H1 (cell line): ENCODE measurements at regions not wholly inside any gene's neighbourhood (a gene's known extent, or its start where the extent isn't known, plus 50 kb on each side); places are given as distances from the start of the nearest gene placed in this dataset.

Source experiments
- FOSL1 ChIP-seq: IDR thresholded peaks from 2 replicates; pipeline ENCODE4 v1.6.1; 2011; ENCODE audit warnings: mild to moderate bottlenecking, low read depth, low read length, moderate library complexity; ENCODE audit not compliant: insufficient read depth
- POU5F1 ChIP-seq: IDR thresholded peaks from 2 replicates; pipeline ENCODE4 v1.6.1; 2011; ENCODE audit warnings: low read depth, mild to moderate bottlenecking, low read length, moderate library complexity
- USF2 ChIP-seq: IDR thresholded peaks from 2 replicates; pipeline ENCODE4 v1.6.1; 2011; ENCODE audit warnings: low read length, improper control_type of control experiment
- ZNF274 ChIP-seq: IDR thresholded peaks from 2 replicates; pipeline ENCODE4 v1.7.0; 2012; ENCODE audit warnings: low read length, borderline replicate concordance; ENCODE audit errors: extremely low read depth
- TF ChIP-seq, protein P1 (sequence below): fragments of 300-600 bp; sonication (generic); IDR thresholded peaks from 2 replicates; pipeline ENCODE4 v1.7.1; 2012; ENCODE audit warnings: low read length, moderate library complexity, mild to moderate bottlenecking, inconsistent platforms; ENCODE audit not compliant: insufficient replicate concordance

GRCh38 chr2:66987733-66988132 is 409.4 kb upstream of the ETAA1 start (continued):
- TF ChIP-seq POU5F1 (no peak), ZNF274 (no peak), USF2 (no peak), FOSL1 (no peak)
- TF ChIP-seq, protein P1, sequence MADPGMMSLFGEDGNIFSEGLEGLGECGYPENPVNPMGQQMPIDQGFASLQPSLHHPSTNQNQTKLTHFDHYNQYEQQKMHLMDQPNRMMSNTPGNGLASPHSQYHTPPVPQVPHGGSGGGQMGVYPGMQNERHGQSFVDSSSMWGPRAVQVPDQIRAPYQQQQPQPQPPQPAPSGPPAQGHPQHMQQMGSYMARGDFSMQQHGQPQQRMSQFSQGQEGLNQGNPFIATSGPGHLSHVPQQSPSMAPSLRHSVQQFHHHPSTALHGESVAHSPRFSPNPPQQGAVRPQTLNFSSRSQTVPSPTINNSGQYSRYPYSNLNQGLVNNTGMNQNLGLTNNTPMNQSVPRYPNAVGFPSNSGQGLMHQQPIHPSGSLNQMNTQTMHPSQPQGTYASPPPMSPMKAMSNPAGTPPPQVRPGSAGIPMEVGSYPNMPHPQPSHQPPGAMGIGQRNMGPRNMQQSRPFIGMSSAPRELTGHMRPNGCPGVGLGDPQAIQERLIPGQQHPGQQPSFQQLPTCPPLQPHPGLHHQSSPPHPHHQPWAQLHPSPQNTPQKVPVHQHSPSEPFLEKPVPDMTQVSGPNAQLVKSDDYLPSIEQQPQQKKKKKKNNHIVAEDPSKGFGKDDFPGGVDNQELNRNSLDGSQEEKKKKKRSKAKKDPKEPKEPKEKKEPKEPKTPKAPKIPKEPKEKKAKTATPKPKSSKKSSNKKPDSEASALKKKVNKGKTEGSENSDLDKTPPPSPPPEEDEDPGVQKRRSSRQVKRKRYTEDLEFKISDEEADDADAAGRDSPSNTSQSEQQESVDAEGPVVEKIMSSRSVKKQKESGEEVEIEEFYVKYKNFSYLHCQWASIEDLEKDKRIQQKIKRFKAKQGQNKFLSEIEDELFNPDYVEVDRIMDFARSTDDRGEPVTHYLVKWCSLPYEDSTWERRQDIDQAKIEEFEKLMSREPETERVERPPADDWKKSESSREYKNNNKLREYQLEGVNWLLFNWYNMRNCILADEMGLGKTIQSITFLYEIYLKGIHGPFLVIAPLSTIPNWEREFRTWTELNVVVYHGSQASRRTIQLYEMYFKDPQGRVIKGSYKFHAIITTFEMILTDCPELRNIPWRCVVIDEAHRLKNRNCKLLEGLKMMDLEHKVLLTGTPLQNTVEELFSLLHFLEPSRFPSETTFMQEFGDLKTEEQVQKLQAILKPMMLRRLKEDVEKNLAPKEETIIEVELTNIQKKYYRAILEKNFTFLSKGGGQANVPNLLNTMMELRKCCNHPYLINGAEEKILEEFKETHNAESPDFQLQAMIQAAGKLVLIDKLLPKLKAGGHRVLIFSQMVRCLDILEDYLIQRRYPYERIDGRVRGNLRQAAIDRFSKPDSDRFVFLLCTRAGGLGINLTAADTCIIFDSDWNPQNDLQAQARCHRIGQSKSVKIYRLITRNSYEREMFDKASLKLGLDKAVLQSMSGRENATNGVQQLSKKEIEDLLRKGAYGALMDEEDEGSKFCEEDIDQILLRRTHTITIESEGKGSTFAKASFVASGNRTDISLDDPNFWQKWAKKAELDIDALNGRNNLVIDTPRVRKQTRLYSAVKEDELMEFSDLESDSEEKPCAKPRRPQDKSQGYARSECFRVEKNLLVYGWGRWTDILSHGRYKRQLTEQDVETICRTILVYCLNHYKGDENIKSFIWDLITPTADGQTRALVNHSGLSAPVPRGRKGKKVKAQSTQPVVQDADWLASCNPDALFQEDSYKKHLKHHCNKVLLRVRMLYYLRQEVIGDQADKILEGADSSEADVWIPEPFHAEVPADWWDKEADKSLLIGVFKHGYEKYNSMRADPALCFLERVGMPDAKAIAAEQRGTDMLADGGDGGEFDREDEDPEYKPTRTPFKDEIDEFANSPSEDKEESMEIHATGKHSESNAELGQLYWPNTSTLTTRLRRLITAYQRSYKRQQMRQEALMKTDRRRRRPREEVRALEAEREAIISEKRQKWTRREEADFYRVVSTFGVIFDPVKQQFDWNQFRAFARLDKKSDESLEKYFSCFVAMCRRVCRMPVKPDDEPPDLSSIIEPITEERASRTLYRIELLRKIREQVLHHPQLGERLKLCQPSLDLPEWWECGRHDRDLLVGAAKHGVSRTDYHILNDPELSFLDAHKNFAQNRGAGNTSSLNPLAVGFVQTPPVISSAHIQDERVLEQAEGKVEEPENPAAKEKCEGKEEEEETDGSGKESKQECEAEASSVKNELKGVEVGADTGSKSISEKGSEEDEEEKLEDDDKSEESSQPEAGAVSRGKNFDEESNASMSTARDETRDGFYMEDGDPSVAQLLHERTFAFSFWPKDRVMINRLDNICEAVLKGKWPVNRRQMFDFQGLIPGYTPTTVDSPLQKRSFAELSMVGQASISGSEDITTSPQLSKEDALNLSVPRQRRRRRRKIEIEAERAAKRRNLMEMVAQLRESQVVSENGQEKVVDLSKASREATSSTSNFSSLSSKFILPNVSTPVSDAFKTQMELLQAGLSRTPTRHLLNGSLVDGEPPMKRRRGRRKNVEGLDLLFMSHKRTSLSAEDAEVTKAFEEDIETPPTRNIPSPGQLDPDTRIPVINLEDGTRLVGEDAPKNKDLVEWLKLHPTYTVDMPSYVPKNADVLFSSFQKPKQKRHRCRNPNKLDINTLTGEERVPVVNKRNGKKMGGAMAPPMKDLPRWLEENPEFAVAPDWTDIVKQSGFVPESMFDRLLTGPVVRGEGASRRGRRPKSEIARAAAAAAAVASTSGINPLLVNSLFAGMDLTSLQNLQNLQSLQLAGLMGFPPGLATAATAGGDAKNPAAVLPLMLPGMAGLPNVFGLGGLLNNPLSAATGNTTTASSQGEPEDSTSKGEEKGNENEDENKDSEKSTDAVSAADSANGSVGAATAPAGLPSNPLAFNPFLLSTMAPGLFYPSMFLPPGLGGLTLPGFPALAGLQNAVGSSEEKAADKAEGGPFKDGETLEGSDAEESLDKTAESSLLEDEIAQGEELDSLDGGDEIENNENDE, result no peak
